ENCODE measurements at regions not wholly inside any gene's neighbourhood (a gene's known extent, or its start where the extent isn't known, plus 50 kb on each side); places are given as distances from the start of the nearest gene placed in this dataset.

- DNase-seq (ENCODE audit: extremely low read depth in 1 of 2, low read depth in 1 of 2): no peak
Observed at GRCh38 chr21:35136106-35136505, 87.0 kb upstream of the RUNX1 start.

- no peak for DNase-seq (ENCODE audit: extremely low read depth in 1 of 2, low read depth in 1 of 2)
Observed at GRCh38 chr21:35135481-35135880, 86.4 kb upstream of the RUNX1 start.

GRCh38 chr21:35134309-35134708, 85.2 kb upstream of the RUNX1 start:
- no peak for DNase-seq (ENCODE audit: extremely low read depth in 1 of 2, low read depth in 1 of 2)

- no peak for DNase-seq (ENCODE audit: extremely low read depth in 1 of 2, low read depth in 1 of 2)
Observed at GRCh38 chr21:35128536-35128935, 79.4 kb upstream of the RUNX1 start.

- no peak for DNase-seq (ENCODE audit: extremely low read depth in 1 of 2, low read depth in 1 of 2)
Observed at GRCh38 chr21:35127851-35128250, 78.7 kb upstream of the RUNX1 start.

GRCh38 chr21:35127026-35127425, 77.9 kb upstream of the RUNX1 start:
- DNase-seq (ENCODE audit: extremely low read depth in 1 of 2, low read depth in 1 of 2): no peak

- no peak for DNase-seq (ENCODE audit: extremely low read depth in 1 of 2, low read depth in 1 of 2)
Observed at GRCh38 chr21:35120631-35121180, 71.6 kb upstream of the RUNX1 start.

GRCh38 chr21:35119501-35120047, 70.5 kb upstream of the RUNX1 start:
- DNase-seq (ENCODE audit: extremely low read depth in 1 of 2, low read depth in 1 of 2): no peak

- DNase-seq (ENCODE audit: extremely low read depth in 1 of 2, low read depth in 1 of 2): no peak
Observed at GRCh38 chr21:35116777-35117176, 67.7 kb upstream of the RUNX1 start.

GRCh38 chr21:35113064-35113463, 64.0 kb upstream of the RUNX1 start:
- no peak for DNase-seq (ENCODE audit: extremely low read depth in 1 of 2, low read depth in 1 of 2)

- DNase-seq (ENCODE audit: extremely low read depth in 1 of 2, low read depth in 1 of 2): no peak
Observed at GRCh38 chr21:35111321-35111930, 62.3 kb upstream of the RUNX1 start.

GRCh38 chr21:35108887-35109286, 59.8 kb upstream of the RUNX1 start:
- DNase-seq (ENCODE audit: extremely low read depth in 1 of 2, low read depth in 1 of 2): no peak

- no peak for DNase-seq (ENCODE audit: extremely low read depth in 1 of 2, low read depth in 1 of 2)
Observed at GRCh38 chr21:35107520-35107919, 58.4 kb upstream of the RUNX1 start.

GRCh38 chr21:35106246-35106835, 57.2 kb upstream of the RUNX1 start:
- DNase-seq (ENCODE audit: extremely low read depth in 1 of 2, low read depth in 1 of 2): no peak

- DNase-seq (ENCODE audit: extremely low read depth in 1 of 2, low read depth in 1 of 2): no peak
Observed at GRCh38 chr21:35102488-35103371, 53.6 kb upstream of the RUNX1 start.

GRCh38 chr21:35100349-35100811, 51.3 kb upstream of the RUNX1 start:
- DNase-seq (ENCODE audit: extremely low read depth in 1 of 2, low read depth in 1 of 2): no peak

- no peak for DNase-seq (ENCODE audit: extremely low read depth in 1 of 2, low read depth in 1 of 2)
Observed at GRCh38 chr21:35099310-35099709, 50.2 kb upstream of the RUNX1 start.

Measured in stimulated activated CD8-positive, alpha-beta memory T cell treated with anti-CD3 and anti-CD28 coated beads, Interleukin-7, amount 100 ng/mL, for 48 hours (primary cell).